Smooth muscle cell (in vitro differentiated cells): ENCODE measurements at regions not wholly inside any gene's neighbourhood (a gene's known extent, or its start where the extent isn't known, plus 50 kb on each side); places are given as distances from the start of the nearest gene placed in this dataset.

Experiments
- DNase-seq: peaks from one replicate; lab custom pipeline; 2025; ENCODE audit not compliant: unreplicated experiment; lab: John Stamatoyannopoulos, UW
- H2AFZ ChIP-seq: fragments of 200-600 bp; sonication (generic); 2 replicates; pipeline ENCODE4 v1.6.0; 2016; ENCODE audit warnings: antibody characterized with exemption, low read depth, mild to moderate bottlenecking
- H3F3A ChIP-seq: fragments of 200-600 bp; sonication (generic); 2 replicates; pipeline ENCODE4 v1.6.0; 2017; ENCODE audit warnings: antibody characterized with exemption, low read depth
- H3K27ac ChIP-seq: fragments of 200-600 bp; sonication (generic); 2 replicates; pipeline ENCODE4 v1.5.1; 2016; ENCODE audit warnings: low read depth, mild to moderate bottlenecking
- H3K27me3 ChIP-seq: fragments of 200-600 bp; sonication (generic); 2 replicates; pipeline ENCODE4 v1.6.1; 2016; ENCODE audit warnings: low read depth, mild to moderate bottlenecking
- H3K36me3 ChIP-seq: fragments of 200-600 bp; sonication (generic); 2 replicates; pipeline ENCODE4 v1.5.1; 2016; ENCODE audit warnings: low read depth
- H3K4me1 ChIP-seq: fragments of 200-600 bp; sonication (generic); 2 replicates; pipeline ENCODE4 v1.5.1; 2016; ENCODE audit warnings: low read depth
- H3K4me2 ChIP-seq: fragments of 200-600 bp; sonication (generic); 2 replicates; pipeline ENCODE4 v1.6.0; 2016; ENCODE audit warnings: mild to moderate bottlenecking
- H3K4me3 ChIP-seq: fragments of 200-600 bp; sonication (generic); 2 replicates; pipeline ENCODE4 v1.5.1; 2016; ENCODE audit warnings: mild to moderate bottlenecking
- H3K79me2 ChIP-seq: fragments of 200-600 bp; sonication (generic); 2 replicates; pipeline ENCODE4 v1.6.0; 2016; ENCODE audit warnings: low read depth, mild to moderate bottlenecking
- H3K9ac ChIP-seq: fragments of 200-600 bp; sonication (generic); 2 replicates; pipeline ENCODE4 v1.6.0; 2016; ENCODE audit warnings: low read depth
- H3K9me3 ChIP-seq: fragments of 200-600 bp; sonication (generic); replicated peaks from 2 replicates; pipeline ENCODE4 v1.5.1; 2016; ENCODE audit warnings: low read depth
- H4K20me1 ChIP-seq: fragments of 200-600 bp; sonication (generic); 2 replicates; pipeline ENCODE4 v1.6.0; 2016; ENCODE audit warnings: low read depth
- CTCF ChIP-seq: fragments of 200-600 bp; sonication (generic); IDR thresholded peaks from 2 replicates; pipeline ENCODE4 v1.5.1; 2017; ENCODE audit warnings: borderline replicate concordance, mild to moderate bottlenecking, antibody characterized with exemption; ENCODE audit not compliant: insufficient read depth, poor library complexity, severe bottlenecking
- WGBS: methylation state at CpG from one replicate; pipeline ENCODE4 v1.1.7; 2016; ENCODE audit warnings: low lambda C conversion rate; 5-methylcytosine and 5-hydroxymethylcytosine counted together

DNA sequence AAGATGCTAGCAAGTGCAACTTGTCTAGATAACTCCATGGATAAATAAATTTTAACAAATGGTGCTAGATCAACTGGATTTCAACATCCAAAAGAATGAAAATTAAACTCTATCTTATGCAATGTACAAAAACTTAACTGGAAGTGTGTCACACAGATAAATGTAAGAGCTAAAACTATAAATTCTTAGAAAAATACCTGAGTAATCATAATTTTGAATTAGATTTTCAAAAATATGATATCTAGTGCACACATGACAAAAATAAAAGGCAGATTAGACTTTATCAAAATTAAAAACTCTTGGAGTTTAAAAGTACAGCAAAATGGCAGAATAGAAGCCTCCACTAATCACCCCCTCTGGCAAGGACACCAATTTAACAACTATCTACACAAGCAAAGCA lies 1791.2 kb upstream of the CDH6 start:
- no peaks in the 10 kb centered on the region for H3K27me3 ChIP-seq
- no peak overlapping the region for H3K9ac ChIP-seq
- TF ChIP-seq CTCF = no peak
- no peaks in the 10 kb centered on the region for H3F3A ChIP-seq
- H3K4me2 ChIP-seq = no peak overlapping the region
- H3K27ac ChIP-seq = no peak overlapping the region
- no peak overlapping the region for H2AFZ ChIP-seq
- peaks cover 10% of the 10 kb centered on the region for H3K9me3 ChIP-seq
- no peaks in the 10 kb centered on the region for H3K4me1 ChIP-seq
- no peak overlapping the region for H3K4me3 ChIP-seq
- H4K20me1 ChIP-seq = no peaks in the 10 kb centered on the region
- no peak for DNase-seq
- no peaks in the 10 kb centered on the region for H3K36me3 ChIP-seq
- no peaks in the 10 kb centered on the region for H3K79me2 ChIP-seq

- H3K79me2 ChIP-seq = no peaks in the 10 kb centered on the region
- no peak for TF ChIP-seq CTCF
- no peak overlapping the region for H3K4me2 ChIP-seq
- H4K20me1 ChIP-seq = no peaks in the 10 kb centered on the region
- no peak overlapping the region for H2AFZ ChIP-seq
- no peaks in the 10 kb centered on the region for H3F3A ChIP-seq
- no peaks in the 10 kb centered on the region for H3K36me3 ChIP-seq
- WGBS = 88% methylated on average over 7 of the region's 7 CpGs
- no peak overlapping the region for H3K27ac ChIP-seq
- no peaks in the 10 kb centered on the region for H3K4me1 ChIP-seq
- H3K27me3 ChIP-seq = no peaks in the 10 kb centered on the region
- no peak for DNase-seq
- no peak overlapping the region for H3K4me3 ChIP-seq
- no peak overlapping the region for H3K9ac ChIP-seq
- H3K9me3 ChIP-seq = no peaks in the 10 kb centered on the region
Observed at GRCh38 chr5:29389993-29390392, 1803.5 kb upstream of the CDH6 start.

GRCh38 chr5:29387384-29387783 lies 1806.1 kb upstream of the CDH6 start:
- Histone ChIP-seq H3K27me3 (no peaks in the 10 kb centered on the region), H3K9ac (no peak overlapping the region), H3K79me2 (no peaks in the 10 kb centered on the region), H3K9me3 (no peaks in the 10 kb centered on the region), H3F3A (no peaks in the 10 kb centered on the region), H2AFZ (no peak overlapping the region), H4K20me1 (no peaks in the 10 kb centered on the region), H3K36me3 (no peaks in the 10 kb centered on the region), H3K4me3 (no peak overlapping the region), H3K4me1 (no peaks in the 10 kb centered on the region), H3K4me2 (no peak overlapping the region), H3K27ac (no peak overlapping the region)
- WGBS = 73% methylated on average over 1 of the region's 1 CpG
- no peak for TF ChIP-seq CTCF
- DNase-seq = no peak

GRCh38 chr5:29382780-29383179 lies 1810.7 kb upstream of the CDH6 start:
- no peak for DNase-seq
- WGBS = 88% methylated on average over 4 of the region's 4 CpGs
- TF ChIP-seq CTCF = no peak

More at GRCh38 chr5:29382780-29383179, 1810.7 kb upstream of the CDH6 start:
- no peaks in the 10 kb centered on the region for H4K20me1 ChIP-seq
- no peaks in the 10 kb centered on the region for H3K9me3 ChIP-seq
- no peak overlapping the region for H3K27ac ChIP-seq
- no peaks in the 10 kb centered on the region for H3F3A ChIP-seq
- H3K9ac ChIP-seq = no peak overlapping the region
- no peaks in the 10 kb centered on the region for H3K79me2 ChIP-seq
- no peak overlapping the region for H3K4me2 ChIP-seq
- H3K4me1 ChIP-seq = no peaks in the 10 kb centered on the region
- no peaks in the 10 kb centered on the region for H3K27me3 ChIP-seq
- H2AFZ ChIP-seq = no peak overlapping the region
- no peaks in the 10 kb centered on the region for H3K36me3 ChIP-seq
- no peak overlapping the region for H3K4me3 ChIP-seq
